ENCODE measurements at regions not wholly inside any gene's neighbourhood (a gene's known extent, or its start where the extent isn't known, plus 50 kb on each side); places are given as distances from the start of the nearest gene placed in this dataset.
"Not testable (repeated sequence)": the region's sequence is repeated elsewhere in the genome, so short reads cannot be mapped to it uniquely, and the experiment has no call there.

GRCh38 chr6:151154418-151154817 is 85.3 kb upstream of the AKAP12 start:
- DNase-seq, result no peak

- DNase-seq, result no peak
These were observed 84.7 kb upstream of the AKAP12 start for GRCh38 chr6:151155095-151155494.

- peak; percentile 80 for DNase-seq
These were observed 78.6 kb upstream of the AKAP12 start for GRCh38 chr6:151160929-151161757.

- DNase-seq, result no peak
These were observed 75.4 kb upstream of the AKAP12 start for GRCh38 chr6:151164383-151164782.

- no peak for DNase-seq
These were observed 73.6 kb upstream of the AKAP12 start for GRCh38 chr6:151166180-151166579.

GRCh38 chr6:151167034-151167433 is 72.7 kb upstream of the AKAP12 start:
- peak; percentile 36 for DNase-seq

- DNase-seq, result no peak
These were observed 69.0 kb upstream of the AKAP12 start for GRCh38 chr6:151170622-151171246.

GRCh38 chr6:151172751-151173150 is 67.0 kb upstream of the AKAP12 start:
- DNase-seq, result no peak

- no peak for DNase-seq
These were observed 63.9 kb upstream of the AKAP12 start for GRCh38 chr6:151175662-151176445.

- no peak for DNase-seq
These were observed 62.6 kb upstream of the AKAP12 start for GRCh38 chr6:151176911-151177770.

GRCh38 chr6:151178373-151178772 is 61.4 kb upstream of the AKAP12 start:
- no peak for DNase-seq

- no peak for DNase-seq
These were observed 60.4 kb upstream of the AKAP12 start for GRCh38 chr6:151179321-151179720.

- no peak for DNase-seq
These were observed 59.3 kb upstream of the AKAP12 start for GRCh38 chr6:151180330-151181048.

- DNase-seq, result no peak
These were observed 57.9 kb upstream of the AKAP12 start for GRCh38 chr6:151181706-151182363.

GRCh38 chr6:151182958-151183357 is 56.8 kb upstream of the AKAP12 start:
- DNase-seq, result not testable (repeated sequence)

- DNase-seq, result no peak
These were observed 54.6 kb upstream of the AKAP12 start for GRCh38 chr6:151185148-151185547.

GRCh38 chr6:151186306-151186705 is 53.5 kb upstream of the AKAP12 start:
- DNase-seq, result no peak

- DNase-seq, result no peak
These were observed 52.9 kb upstream of the AKAP12 start for GRCh38 chr6:151186804-151187330.

All from right hindlimb (tissue), 1 donor.